Rectal smooth muscle tissue (tissue), 1 donor: ENCODE measurements at regions not wholly inside any gene's neighbourhood (a gene's known extent, or its start where the extent isn't known, plus 50 kb on each side); places are given as distances from the start of the nearest gene placed in this dataset.

Source experiments
- H3K27ac ChIP-seq: one replicate; pipeline ENCODE4 v1.7.0; 2013; ENCODE audit warnings: low read depth, low read length, inconsistent platforms
- H3K27me3 ChIP-seq: one replicate; pipeline ENCODE4 v1.7.0; 2013; ENCODE audit warnings: low read length; ENCODE audit not compliant: control insufficient read depth, insufficient read depth
- H3K36me3 ChIP-seq: one replicate; pipeline ENCODE4 v1.7.0; 2013; ENCODE audit warnings: low read length; ENCODE audit not compliant: control insufficient read depth, insufficient read depth
- H3K4me1 ChIP-seq: one replicate; pipeline ENCODE4 v1.7.0; 2013; ENCODE audit warnings: low read length; ENCODE audit not compliant: control insufficient read depth, insufficient read depth
- H3K4me3 ChIP-seq: one replicate; pipeline ENCODE4 v1.7.0; 2013; ENCODE audit warnings: low read length
- H3K9ac ChIP-seq: one replicate; pipeline ENCODE4 v1.7.0; 2013; ENCODE audit warnings: low read length

GRCh38 chr2:106963156-106963555 is 77.2 kb upstream of the ST6GAL2 start:
- Histone ChIP-seq H3K9ac (no peak overlapping the region), H3K27me3 (no peaks in the 10 kb centered on the region), H3K27ac (no peak overlapping the region), H3K4me1 (no peaks in the 10 kb centered on the region), H3K4me3 (no peak overlapping the region), H3K36me3 (no peaks in the 10 kb centered on the region)

- Histone ChIP-seq H3K4me3 (no peak overlapping the region), H3K27ac (no peak overlapping the region), H3K27me3 (no peaks in the 10 kb centered on the region), H3K9ac (no peak overlapping the region), H3K4me1 (no peaks in the 10 kb centered on the region), H3K36me3 (no peaks in the 10 kb centered on the region)
Observed at GRCh38 chr2:106963893-106964292, 77.9 kb upstream of the ST6GAL2 start.

GRCh38 chr2:106965611-106966010 is 79.6 kb upstream of the ST6GAL2 start:
- Histone ChIP-seq H3K27me3 (no peaks in the 10 kb centered on the region), H3K9ac (no peak overlapping the region), H3K36me3 (no peaks in the 10 kb centered on the region), H3K27ac (no peak overlapping the region), H3K4me1 (no peaks in the 10 kb centered on the region), H3K4me3 (no peak overlapping the region)

GRCh38 chr2:106969777-106970176 is 83.8 kb upstream of the ST6GAL2 start:
- Histone ChIP-seq H3K4me1 (no peaks in the 10 kb centered on the region), H3K27me3 (no peaks in the 10 kb centered on the region), H3K27ac (no peak overlapping the region), H3K36me3 (no peaks in the 10 kb centered on the region), H3K9ac (no peak overlapping the region), H3K4me3 (no peak overlapping the region)

GRCh38 chr2:106970471-106971261 is 84.7 kb upstream of the ST6GAL2 start:
- Histone ChIP-seq H3K36me3 (no peaks in the 10 kb centered on the region), H3K4me1 (no peaks in the 10 kb centered on the region), H3K9ac (no peak overlapping the region), H3K27me3 (no peaks in the 10 kb centered on the region), H3K27ac (no peak overlapping the region), H3K4me3 (no peak overlapping the region)

- Histone ChIP-seq H3K4me1 (no peaks in the 10 kb centered on the region), H3K9ac (no peak overlapping the region), H3K36me3 (no peaks in the 10 kb centered on the region), H3K27me3 (no peaks in the 10 kb centered on the region), H3K27ac (no peak overlapping the region), H3K4me3 (no peak overlapping the region)
Observed at GRCh38 chr2:106972782-106973181, 86.8 kb upstream of the ST6GAL2 start.

- no peak overlapping the region for H3K4me3 ChIP-seq
- no peaks in the 10 kb centered on the region for H3K27me3 ChIP-seq
- no peaks in the 10 kb centered on the region for H3K4me1 ChIP-seq
- H3K36me3 ChIP-seq, result no peaks in the 10 kb centered on the region
- H3K27ac ChIP-seq, result no peak overlapping the region
- H3K9ac ChIP-seq, result no peak overlapping the region
Observed at GRCh38 chr2:106974891-106975290, 88.9 kb upstream of the ST6GAL2 start.

- Histone ChIP-seq H3K4me3 (no peak overlapping the region), H3K9ac (no peak overlapping the region), H3K27me3 (no peaks in the 10 kb centered on the region), H3K36me3 (no peaks in the 10 kb centered on the region), H3K27ac (no peak overlapping the region), H3K4me1 (no peaks in the 10 kb centered on the region)
Observed at GRCh38 chr2:106975641-106976040, 89.7 kb upstream of the ST6GAL2 start.

GRCh38 chr2:106976548-106976947 is 90.6 kb upstream of the ST6GAL2 start:
- no peaks in the 10 kb centered on the region for H3K36me3 ChIP-seq
- no peak overlapping the region for H3K4me3 ChIP-seq
- H3K4me1 ChIP-seq, result no peaks in the 10 kb centered on the region
- no peak overlapping the region for H3K27ac ChIP-seq
- no peaks in the 10 kb centered on the region for H3K27me3 ChIP-seq
- no peak overlapping the region for H3K9ac ChIP-seq

GRCh38 chr2:106977717-106978116 is 91.8 kb upstream of the ST6GAL2 start:
- no peaks in the 10 kb centered on the region for H3K27me3 ChIP-seq
- H3K27ac ChIP-seq, result no peak overlapping the region
- H3K4me3 ChIP-seq, result no peak overlapping the region
- H3K9ac ChIP-seq, result no peak overlapping the region
- no peaks in the 10 kb centered on the region for H3K4me1 ChIP-seq
- H3K36me3 ChIP-seq, result no peaks in the 10 kb centered on the region

GRCh38 chr2:106978647-106979046 is 92.7 kb upstream of the ST6GAL2 start:
- no peak overlapping the region for H3K27ac ChIP-seq
- no peak overlapping the region for H3K4me3 ChIP-seq
- no peaks in the 10 kb centered on the region for H3K36me3 ChIP-seq
- H3K9ac ChIP-seq, result no peak overlapping the region
- H3K4me1 ChIP-seq, result no peaks in the 10 kb centered on the region
- H3K27me3 ChIP-seq, result no peaks in the 10 kb centered on the region

GRCh38 chr2:106981491-106981890 is 95.5 kb upstream of the ST6GAL2 start:
- no peaks in the 10 kb centered on the region for H3K36me3 ChIP-seq
- no peak overlapping the region for H3K9ac ChIP-seq
- no peaks in the 10 kb centered on the region for H3K27me3 ChIP-seq
- no peak overlapping the region for H3K4me3 ChIP-seq
- no peak overlapping the region for H3K27ac ChIP-seq
- no peaks in the 10 kb centered on the region for H3K4me1 ChIP-seq

GRCh38 chr2:106982350-106982749 is 96.4 kb upstream of the ST6GAL2 start:
- Histone ChIP-seq H3K4me1 (no peaks in the 10 kb centered on the region), H3K36me3 (no peaks in the 10 kb centered on the region), H3K27me3 (no peaks in the 10 kb centered on the region), H3K9ac (no peak overlapping the region), H3K27ac (no peak overlapping the region), H3K4me3 (no peak overlapping the region)
